ENCODE measurements at regions not wholly inside any gene's neighbourhood (a gene's known extent, or its start where the extent isn't known, plus 50 kb on each side); places are given as distances from the start of the nearest gene placed in this dataset.

DNA sequence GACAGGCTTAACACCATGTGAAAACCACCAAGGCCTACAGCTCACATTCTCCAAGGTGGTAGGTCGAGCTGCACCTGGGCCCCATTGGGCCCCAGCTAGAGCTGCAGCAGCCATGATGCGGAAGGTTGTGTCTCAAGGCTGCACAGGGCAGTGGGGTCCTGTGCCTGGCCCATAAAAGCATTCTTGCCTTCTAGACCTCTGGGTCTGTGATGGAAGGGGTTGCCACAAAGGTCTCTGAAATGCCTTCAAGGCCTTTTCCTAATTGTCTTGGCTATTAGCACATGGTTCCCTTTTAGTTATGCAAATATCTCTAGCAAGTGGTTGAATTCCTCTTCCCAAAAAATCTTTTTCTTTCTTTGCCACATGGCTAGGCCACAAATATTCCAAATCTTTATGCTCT lies 52.5 kb upstream of the C11orf58 start:
- no peak overlapping the region for H3K9ac ChIP-seq
- no peak overlapping the region for H3K27ac ChIP-seq
- H3K4me2 ChIP-seq: peak overlapping the region in 2 of 11 experiments; percentile 43 to 61; a peak in 4 of 22 replicates
- H4K20me1 ChIP-seq: no peaks in the 10 kb centered on the region
- no peak overlapping the region for H3K4me3 ChIP-seq
- H3K4me1 ChIP-seq: peaks cover 0 to 10% (median 0%) of the 10 kb centered on the region in 10 experiments; a peak in 4 of 20 replicates
- H3K27me3 ChIP-seq: no peaks in the 10 kb centered on the region
- H3K9me3 ChIP-seq (replicated peaks in 1 of 11): peaks cover 0 to 3% (median 0%) of the 10 kb centered on the region in 11 experiments; a peak in 1 of 22 replicates
- H3K36me3 ChIP-seq: no peaks in the 10 kb centered on the region
- TF ChIP-seq Cebpa-rat (IDR thresholded peaks at IDR 0.05): no peak

DNA sequence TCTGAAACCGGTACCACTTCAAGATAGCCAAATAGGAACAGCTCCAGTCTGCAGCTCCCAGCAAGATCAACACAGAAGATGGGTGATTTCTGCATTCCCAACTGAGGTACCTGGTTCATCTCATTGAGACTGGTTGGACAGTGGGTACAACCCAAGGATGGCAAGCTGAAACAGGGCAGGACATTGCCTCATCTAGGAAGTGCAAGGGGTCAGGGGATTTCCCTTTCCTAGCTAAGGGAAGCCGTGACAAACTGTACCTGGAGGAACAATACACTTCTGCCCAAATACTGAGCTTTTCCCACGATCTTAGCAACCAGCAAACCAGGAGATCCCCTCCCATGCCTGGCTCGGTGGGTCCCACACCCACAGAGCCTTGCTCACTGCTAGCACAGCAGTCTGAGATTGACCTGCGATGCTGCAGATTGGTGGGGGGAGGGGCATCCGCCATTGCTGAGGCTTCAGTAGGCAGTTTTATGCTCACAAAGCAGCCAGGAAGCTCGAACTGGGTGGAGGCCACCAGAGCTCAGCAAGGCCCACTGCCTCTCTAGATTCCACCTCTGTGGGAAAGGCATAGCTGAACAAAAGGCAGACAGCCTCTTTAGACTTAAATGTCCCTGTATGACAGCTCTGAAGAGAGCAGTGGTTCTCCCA lies 59.9 kb upstream of the C11orf58 start:
- Histone ChIP-seq H3K36me3 (no peaks in the 10 kb centered on the region), H3K4me1 (no peaks in the 10 kb centered on the region), H3K27me3 (no peaks in the 10 kb centered on the region), H3K9ac (no peak overlapping the region), H3K4me3 (no peak overlapping the region), H3K27ac (no peak overlapping the region), H3K4me2 (no peak overlapping the region), H4K20me1 (no peaks in the 10 kb centered on the region), H3K9me3 (replicated peaks in 1 of 11) (peaks cover 0 to 3% (median 0%) of the 10 kb centered on the region in 11 experiments; a peak in 3 of 22 replicates)
- TF ChIP-seq Cebpa-rat (IDR thresholded peaks at IDR 0.05): no peak

DNA sequence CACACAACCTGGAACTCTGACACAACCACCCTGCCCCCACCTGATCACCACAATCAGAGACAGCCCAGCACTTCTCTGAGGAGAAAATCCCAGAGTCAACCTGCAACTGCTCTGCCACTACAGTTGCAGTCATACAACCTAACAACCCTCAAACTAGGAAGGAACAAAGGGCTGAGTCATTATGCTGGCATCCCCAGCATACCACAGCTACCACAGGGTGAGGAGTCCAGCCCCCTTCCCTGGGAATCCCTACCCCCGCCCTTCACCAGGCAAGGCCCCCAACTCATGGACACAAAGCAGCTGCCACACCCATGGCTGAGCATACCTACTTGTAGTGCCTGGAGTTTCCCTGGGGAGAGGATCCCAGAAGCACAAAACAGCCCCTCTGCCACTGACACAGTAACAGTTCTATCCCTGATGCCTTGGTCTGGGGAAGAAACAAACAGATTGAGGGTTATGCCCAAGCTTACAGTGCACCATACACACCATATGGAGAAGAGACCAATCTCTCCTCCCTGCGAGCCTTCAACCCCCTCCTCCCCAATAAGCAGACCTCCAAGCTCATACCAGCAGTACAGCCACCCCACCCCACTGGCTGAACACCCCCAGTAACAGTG lies 68.5 kb upstream of the C11orf58 start:
- H3K4me2 ChIP-seq: peak overlapping the region in 2 of 11 experiments; percentile 1 to 12; a peak in 1 of 22 replicates
- H3K9ac ChIP-seq: no peak overlapping the region
- H3K9me3 ChIP-seq (replicated peaks in 1 of 11): peaks cover 18 to 32% (median 25%) of the 10 kb centered on the region in 11 experiments
- no peak overlapping the region for H3K4me3 ChIP-seq
- peaks cover 0 to 7% (median 0%) of the 10 kb centered on the region in 10 experiments; a peak in 3 of 20 replicates for H3K4me1 ChIP-seq
- 0 out of 22 replicates have a peak, but pooled peaks cover 0 to 6% (median 0%) of the 10 kb centered on the region in 11 experiments for H3K36me3 ChIP-seq
- TF ChIP-seq Cebpa-rat (IDR thresholded peaks at IDR 0.05): no peak
- H3K27ac ChIP-seq: no peak overlapping the region
- no peaks in the 10 kb centered on the region for H4K20me1 ChIP-seq
- H3K27me3 ChIP-seq: no peaks in the 10 kb centered on the region

DNA sequence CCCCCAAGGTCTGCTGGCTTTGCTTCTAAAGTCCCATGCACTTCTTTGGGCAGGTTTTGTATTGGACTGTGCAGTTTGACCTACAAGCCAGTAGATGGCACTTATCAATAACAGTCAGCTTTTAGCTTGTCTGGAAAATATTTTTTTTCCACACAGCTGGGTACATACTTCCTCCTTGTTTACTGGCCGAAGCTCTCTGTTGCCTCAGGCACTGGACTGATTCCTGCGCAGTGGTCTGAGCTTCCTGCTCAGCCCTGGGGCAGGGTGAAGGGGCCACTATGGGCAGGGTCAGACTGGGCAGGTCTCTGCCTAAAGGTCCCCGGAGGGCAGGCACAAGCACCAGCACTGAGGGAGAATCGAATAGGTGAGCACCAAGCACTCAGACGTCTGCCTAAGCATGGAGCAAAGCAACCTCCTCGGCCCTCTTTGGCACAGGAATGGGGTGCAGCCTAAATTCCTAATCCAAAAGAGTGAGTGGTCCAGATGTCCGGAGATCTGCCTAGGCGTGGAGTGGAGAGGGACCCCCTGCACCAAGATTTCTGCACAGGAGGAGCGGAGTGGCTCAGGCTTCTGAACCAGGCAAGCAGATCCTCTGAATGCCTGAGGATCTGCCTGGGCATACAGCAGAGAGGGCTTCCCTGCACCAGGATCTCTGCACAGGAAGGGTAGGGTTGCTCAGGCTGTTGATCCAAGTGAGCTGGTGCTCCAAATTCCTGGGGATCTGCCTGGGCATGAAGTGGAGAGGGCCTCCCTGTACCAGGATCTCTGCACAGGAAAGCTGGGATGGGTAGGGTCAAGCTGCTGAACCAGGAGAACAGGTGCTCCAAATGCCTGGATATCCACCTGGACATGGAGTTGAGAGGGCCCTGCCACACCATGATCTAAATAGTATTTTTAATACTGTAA lies 105.9 kb upstream of the C11orf58 start:
- peaks cover 25 to 38% (median 29%) of the 10 kb centered on the region in 11 experiments for H3K9me3 ChIP-seq (replicated peaks in 1 of 11)
- no peak overlapping the region for H3K27ac ChIP-seq
- H4K20me1 ChIP-seq: no peaks in the 10 kb centered on the region
- no peak overlapping the region for H3K4me2 ChIP-seq
- no peak overlapping the region for H3K4me3 ChIP-seq
- no peaks in the 10 kb centered on the region; a peak in 1 of 20 replicates for H3K4me1 ChIP-seq
- H3K9ac ChIP-seq: no peak overlapping the region
- H3K27me3 ChIP-seq: no peaks in the 10 kb centered on the region
- H3K36me3 ChIP-seq: no peaks in the 10 kb centered on the region
- TF ChIP-seq Cebpa-rat (IDR thresholded peaks at IDR 0.05): no peak

DNA sequence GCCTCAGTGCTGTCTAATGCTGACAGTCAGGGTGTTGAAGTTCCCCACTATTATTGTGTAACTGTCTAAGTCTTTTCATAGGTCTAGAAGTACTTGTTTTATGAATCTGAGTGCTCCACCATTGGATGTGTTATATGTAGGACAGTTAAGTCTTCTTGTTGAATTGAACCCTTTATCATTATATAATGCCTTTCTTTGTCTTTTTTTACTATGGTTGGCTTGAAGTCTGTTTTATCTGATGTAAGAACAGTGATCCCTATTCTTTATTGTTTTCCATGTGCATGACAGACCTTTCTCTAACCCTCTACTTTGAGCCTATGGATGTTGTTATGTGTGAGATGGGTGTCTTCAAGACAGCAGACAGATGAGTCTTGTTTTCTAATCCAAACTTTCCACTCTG lies 107.8 kb upstream of the C11orf58 start:
- H3K9me3 ChIP-seq (replicated peaks in 1 of 11): peaks cover 7 to 20% (median 11%) of the 10 kb centered on the region in 11 experiments
- H3K4me1 ChIP-seq: no peaks in the 10 kb centered on the region; a peak in 1 of 20 replicates
- no peak overlapping the region for H3K27ac ChIP-seq
- no peak overlapping the region for H3K4me3 ChIP-seq
- H3K9ac ChIP-seq: no peak overlapping the region
- no peak for TF ChIP-seq Cebpa-rat (IDR thresholded peaks at IDR 0.05)
- no peaks in the 10 kb centered on the region for H4K20me1 ChIP-seq
- no peaks in the 10 kb centered on the region for H3K36me3 ChIP-seq
- no peaks in the 10 kb centered on the region for H3K27me3 ChIP-seq
- no peak overlapping the region for H3K4me2 ChIP-seq

DNA sequence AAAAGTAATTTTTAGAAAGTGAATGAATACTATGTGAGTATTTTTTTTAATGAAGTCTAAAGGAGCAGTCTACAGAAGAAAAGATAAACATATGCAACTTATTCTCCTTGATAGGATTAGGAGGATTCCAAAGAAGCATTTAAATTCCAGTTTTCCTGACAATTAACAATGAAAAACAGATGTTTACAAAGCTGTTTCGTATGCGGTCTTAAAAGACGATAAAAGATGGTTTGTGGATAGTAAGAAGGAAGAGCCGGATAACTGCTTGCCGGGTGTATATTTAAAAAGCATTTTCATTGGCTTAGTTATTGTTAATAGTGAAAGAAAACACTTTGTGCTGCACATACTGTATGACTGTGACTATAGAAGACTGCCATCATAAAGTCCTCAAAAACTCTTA lies 120.0 kb upstream of the C11orf58 start:
- Histone ChIP-seq H4K20me1 (peaks cover 0 to 7% (median under 1%) of the 10 kb centered on the region in 11 experiments; a peak in 8 of 22 replicates), H3K27ac (no peak overlapping the region), H3K27me3 (peaks cover 26 to 53% (median 32%) of the 10 kb centered on the region in 11 experiments), H3K4me2 (no peak overlapping the region), H3K9ac (no peak overlapping the region), H3K4me1 (peaks cover 1 to 7% (median 6%) of the 10 kb centered on the region in 10 experiments; a peak in 15 of 20 replicates), H3K36me3 (no peaks in the 10 kb centered on the region), H3K4me3 (no peak overlapping the region), H3K9me3 (replicated peaks in 1 of 11) (0 out of 22 replicates have a peak, but pooled peaks cover 0 to 7% (median 0%) of the 10 kb centered on the region in 11 experiments)
- no peak for TF ChIP-seq Cebpa-rat (IDR thresholded peaks at IDR 0.05)

DNA sequence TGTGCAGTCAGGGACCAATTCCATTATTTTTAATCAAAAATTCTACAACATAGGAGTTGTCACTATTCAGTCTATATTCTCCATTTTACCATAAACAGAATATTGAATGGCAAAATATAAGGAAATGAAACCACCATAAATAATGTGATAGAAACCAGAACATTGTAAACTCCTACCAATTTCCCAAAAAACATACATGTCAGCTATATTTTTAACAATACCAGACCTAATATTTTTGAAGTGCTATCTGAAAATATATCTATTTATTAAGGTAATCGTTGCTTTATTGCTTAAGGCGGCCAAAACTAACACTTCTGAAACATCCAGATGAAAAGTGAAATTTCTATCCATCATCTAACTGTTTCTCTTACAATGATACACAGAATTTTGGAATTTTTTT lies 123.0 kb upstream of the C11orf58 start:
- H3K9ac ChIP-seq: no peak overlapping the region
- peaks cover 0 to 7% (median 6%) of the 10 kb centered on the region in 11 experiments; a peak in 12 of 22 replicates for H3K9me3 ChIP-seq (replicated peaks in 1 of 11)
- peaks cover 0 to 33% (median 23%) of the 10 kb centered on the region in 11 experiments; a peak in 16 of 22 replicates for H4K20me1 ChIP-seq
- TF ChIP-seq Cebpa-rat (IDR thresholded peaks at IDR 0.05): no peak
- H3K4me1 ChIP-seq: peaks cover 6 to 13% (median 11%) of the 10 kb centered on the region in 10 experiments; a peak in 16 of 20 replicates
- no peak overlapping the region for H3K27ac ChIP-seq
- H3K27me3 ChIP-seq: peaks cover 56 to 83% (median 62%) of the 10 kb centered on the region in 11 experiments
- H3K4me2 ChIP-seq: no peak overlapping the region
- H3K36me3 ChIP-seq: no peaks in the 10 kb centered on the region
- H3K4me3 ChIP-seq: no peak overlapping the region

DNA sequence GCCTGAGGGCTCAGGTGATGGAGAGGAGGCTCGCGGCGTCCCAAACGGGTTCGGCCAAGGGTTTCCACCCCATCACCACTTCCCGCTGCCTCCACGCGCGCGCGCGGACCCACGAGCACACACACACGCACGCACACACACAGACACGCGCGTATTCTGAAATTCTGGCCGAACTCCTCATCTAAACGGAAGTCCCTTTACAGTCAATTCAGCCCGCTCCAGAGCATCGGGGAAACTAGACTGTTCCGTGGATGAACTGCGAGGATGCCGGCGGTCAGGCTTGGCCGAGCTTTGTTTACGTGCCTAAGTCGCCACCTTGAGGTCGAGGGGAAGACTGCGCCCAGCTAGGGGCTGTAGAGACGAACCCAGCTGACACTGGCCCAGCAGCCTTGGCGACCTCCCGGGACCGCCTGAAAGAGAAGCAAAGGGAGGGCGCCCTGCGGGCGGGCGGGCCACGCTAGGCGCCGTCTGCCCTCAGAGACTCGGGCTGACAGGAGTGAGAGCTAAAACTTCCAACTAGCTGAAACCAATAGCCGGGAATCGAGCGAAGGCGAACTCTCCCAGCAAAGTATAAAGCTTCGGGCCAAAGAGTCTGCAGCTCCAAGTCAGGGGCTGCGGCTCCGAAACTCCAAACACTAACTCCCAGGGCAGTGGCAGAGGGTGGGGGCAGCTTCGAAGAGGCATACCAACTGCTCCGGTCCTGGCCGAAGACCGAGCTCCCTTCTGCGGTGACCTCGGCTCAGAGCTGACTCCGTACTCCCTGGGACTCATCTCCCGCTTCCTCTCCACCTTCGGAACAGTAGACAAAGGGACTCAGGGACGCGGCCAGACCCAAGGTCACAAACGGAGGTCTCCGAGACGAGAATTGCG lies 124.7 kb upstream of the C11orf58 start:
- H3K27me3 ChIP-seq: peaks cover 73 to 97% (median 79%) of the 10 kb centered on the region in 11 experiments

More for the DNA sequence above, 124.7 kb upstream of the C11orf58 start:
- H3K27ac ChIP-seq: no peak overlapping the region
- TF ChIP-seq Cebpa-rat (IDR thresholded peaks at IDR 0.05): no peak
- peaks cover 0 to 16% (median 9%) of the 10 kb centered on the region in 11 experiments; a peak in 13 of 22 replicates for H3K9me3 ChIP-seq (replicated peaks in 1 of 11)
- peak overlapping the region; percentile 76 to 93 (median 89) for H3K4me2 ChIP-seq
- H3K4me3 ChIP-seq: peak overlapping the region; percentile 41 to 64 (median 52)
- H3K4me1 ChIP-seq: peaks cover 6 to 13% (median 11%) of the 10 kb centered on the region in 10 experiments; a peak in 16 of 20 replicates
- H3K9ac ChIP-seq: peak overlapping the region in 4 of 11 experiments; percentile 8 to 32 (median 26); a peak in 2 of 22 replicates
- H4K20me1 ChIP-seq: peaks cover 0 to 45% (median 32%) of the 10 kb centered on the region in 11 experiments; a peak in 16 of 22 replicates
- no peaks in the 10 kb centered on the region for H3K36me3 ChIP-seq

Measured in BLaER1 treated with 17β-estradiol and CSF1 and Interleukin-3, amounts not matched to agents 10 nM and 100 nM (cell line).